ENCODE measurements at regions not wholly inside any gene's neighbourhood (a gene's known extent, or its start where the extent isn't known, plus 50 kb on each side); places are given as distances from the start of the nearest gene placed in this dataset.

- TF ChIP-seq, protein P1, sequence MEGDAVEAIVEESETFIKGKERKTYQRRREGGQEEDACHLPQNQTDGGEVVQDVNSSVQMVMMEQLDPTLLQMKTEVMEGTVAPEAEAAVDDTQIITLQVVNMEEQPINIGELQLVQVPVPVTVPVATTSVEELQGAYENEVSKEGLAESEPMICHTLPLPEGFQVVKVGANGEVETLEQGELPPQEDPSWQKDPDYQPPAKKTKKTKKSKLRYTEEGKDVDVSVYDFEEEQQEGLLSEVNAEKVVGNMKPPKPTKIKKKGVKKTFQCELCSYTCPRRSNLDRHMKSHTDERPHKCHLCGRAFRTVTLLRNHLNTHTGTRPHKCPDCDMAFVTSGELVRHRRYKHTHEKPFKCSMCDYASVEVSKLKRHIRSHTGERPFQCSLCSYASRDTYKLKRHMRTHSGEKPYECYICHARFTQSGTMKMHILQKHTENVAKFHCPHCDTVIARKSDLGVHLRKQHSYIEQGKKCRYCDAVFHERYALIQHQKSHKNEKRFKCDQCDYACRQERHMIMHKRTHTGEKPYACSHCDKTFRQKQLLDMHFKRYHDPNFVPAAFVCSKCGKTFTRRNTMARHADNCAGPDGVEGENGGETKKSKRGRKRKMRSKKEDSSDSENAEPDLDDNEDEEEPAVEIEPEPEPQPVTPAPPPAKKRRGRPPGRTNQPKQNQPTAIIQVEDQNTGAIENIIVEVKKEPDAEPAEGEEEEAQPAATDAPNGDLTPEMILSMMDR (IDR thresholded peaks at IDR 0.05; ENCODE audit: insufficient read depth, low read length) = no peak
- no peak for TF ChIP-seq POLR2AphosphoS5 (IDR thresholded peaks at IDR 0.05; ENCODE audit: low read depth)
- no peak for TF ChIP-seq GABPA (IDR thresholded peaks at IDR 0.05; ENCODE audit: low read depth)
These were observed 82.4 kb upstream of the MACF1 start for GRCh38 chr1:39122056-39122455.
